ENCODE measurements at regions not wholly inside any gene's neighbourhood (a gene's known extent, or its start where the extent isn't known, plus 50 kb on each side); places are given as distances from the start of the nearest gene placed in this dataset.
A peak's percentile ranks its signal among the peaks of the same experiment; 100 is the strongest.

- POLR2A ChIA-PET: interaction anchor here (0.6 to 0.9 kb wide), 3 partner anchors 300 to 463 kb away, joined by 3 to 6 read pairs (median 3); no protein-coding TSS in a partner anchor
- no peaks in the 10 kb centered on the region for H3K9me3 ChIP-seq (ENCODE audit: control insufficient read depth, insufficient read depth, low read length)
- no peak for TF ChIP-seq CTCF (IDR thresholded peaks at IDR 0.05; ENCODE audit: low read depth, low read length)
- no peaks in the 10 kb centered on the region for H3K27me3 ChIP-seq (ENCODE audit: control insufficient read depth, insufficient read depth, low read length)
- H3K27ac ChIP-seq (ENCODE audit: low read depth, low read length): no peak overlapping the region
- DNase-seq (ENCODE audit: low read depth, low spot score): peak; percentile 56
- CTCF ChIA-PET: interaction anchor here (1.2 to 1.8 kb wide), 2 partner anchors 21 to 544 kb away, joined by 4 to 10 read pairs; no protein-coding TSS in a partner anchor
- no peak overlapping the region for H3K4me3 ChIP-seq (ENCODE audit: low read depth, low read length)
These were observed 300.5 kb upstream of the MME start for GRCh38 chr3:154779571-154779970.

- CTCF ChIA-PET: no interaction called here
- DNase-seq (ENCODE audit: low read depth, low spot score): no peak
- no peak overlapping the region for H3K27ac ChIP-seq (ENCODE audit: low read depth, low read length)
- TF ChIP-seq CTCF (IDR thresholded peaks at IDR 0.05; ENCODE audit: low read depth, low read length): no peak
- no peaks in the 10 kb centered on the region for H3K9me3 ChIP-seq (ENCODE audit: control insufficient read depth, insufficient read depth, low read length)
- POLR2A ChIA-PET: no interaction called here
- H3K27me3 ChIP-seq (ENCODE audit: control insufficient read depth, insufficient read depth, low read length): no peaks in the 10 kb centered on the region
- H3K4me3 ChIP-seq (ENCODE audit: low read depth, low read length): no peak overlapping the region
These were observed 302.1 kb upstream of the MME start for GRCh38 chr3:154778057-154778456.

- ChIA-PET POLR2A (no interaction called here), CTCF (no interaction called here)
- no peaks in the 10 kb centered on the region for H3K9me3 ChIP-seq (ENCODE audit: control insufficient read depth, insufficient read depth, low read length)
- no peak overlapping the region for H3K4me3 ChIP-seq (ENCODE audit: low read depth, low read length)
- no peak for TF ChIP-seq CTCF (IDR thresholded peaks at IDR 0.05; ENCODE audit: low read depth, low read length)
- no peaks in the 10 kb centered on the region for H3K27me3 ChIP-seq (ENCODE audit: control insufficient read depth, insufficient read depth, low read length)
- DNase-seq (ENCODE audit: low read depth, low spot score): no peak
- no peak overlapping the region for H3K27ac ChIP-seq (ENCODE audit: low read depth, low read length)
These were observed 303.4 kb upstream of the MME start for GRCh38 chr3:154776549-154777225.

GRCh38 chr3:154775821-154776548, 304.1 kb upstream of the MME start:
- no peak for TF ChIP-seq CTCF (IDR thresholded peaks at IDR 0.05; ENCODE audit: low read depth, low read length)
- CTCF ChIA-PET: interaction anchor here (1.7 kb wide), 1 partner anchor 547 kb away, joined by 5 read pairs; no protein-coding TSS in a partner anchor
- Histone ChIP-seq H3K4me3 (ENCODE audit: low read depth, low read length) (no peak overlapping the region), H3K27ac (ENCODE audit: low read depth, low read length) (no peak overlapping the region), H3K27me3 (ENCODE audit: control insufficient read depth, insufficient read depth, low read length) (no peaks in the 10 kb centered on the region), H3K9me3 (ENCODE audit: control insufficient read depth, insufficient read depth, low read length) (no peaks in the 10 kb centered on the region)
- no peak for DNase-seq (ENCODE audit: low read depth, low spot score)
- POLR2A ChIA-PET: no interaction called here
